Nephron (organoid): ENCODE measurements at regions not wholly inside any gene's neighbourhood (a gene's known extent, or its start where the extent isn't known, plus 50 kb on each side); places are given as distances from the start of the nearest gene placed in this dataset.

ENCODE experiments used
- H3K27ac Mint-ChIP-seq, 3 experiments: 2 replicates each; pipeline ENCODE4 v1.8.0; 2020; ENCODE audit warnings: mixed read lengths in 3 of 3, mild to moderate bottlenecking in 2 of 3, moderate library complexity in 1 of 3
- H3K27me3 Mint-ChIP-seq: 2 replicates; pipeline ENCODE4 v1.8.0; 2021; ENCODE audit warnings: low read depth, mild to moderate bottlenecking, moderate library complexity, mixed read lengths
- H3K36me3 Mint-ChIP-seq: 2 replicates; pipeline ENCODE4 v1.8.0; 2020; ENCODE audit warnings: low read depth, mixed read lengths
- H3K4me1 Mint-ChIP-seq: 2 replicates; pipeline ENCODE4 v1.8.0; 2020; ENCODE audit warnings: mixed read lengths
- H3K4me3 Mint-ChIP-seq, 3 experiments: 2 replicates each; pipeline ENCODE4 v1.8.0; 2020; ENCODE audit warnings: mild to moderate bottlenecking in 3 of 3, mixed read lengths in 3 of 3, moderate library complexity in 2 of 3
- H3K9me3 Mint-ChIP-seq: 2 replicates; pipeline ENCODE4 v1.8.0; 2020; ENCODE audit warnings: mixed read lengths
- CTCF ChIP-seq, 3 experiments: fragments of 200-600 bp; sonication (generic); IDR thresholded peaks; one replicate each; pipeline ENCODE4 v1.5.0; 2021; ENCODE audit warnings: antibody characterized with exemption in 3 of 3; ENCODE audit not compliant: unreplicated experiment in 3 of 3

GRCh38 chr5:3303777-3304176, 291.9 kb upstream of the IRX1 start:
- peak overlapping the region; percentile 43 to 84 (median 79) for H3K27ac Mint-ChIP-seq
- no peak overlapping the region for H3K4me3 Mint-ChIP-seq
- no peak for TF ChIP-seq CTCF (IDR thresholded peaks at IDR 0.05; ENCODE audit: unreplicated experiment in 3 of 3)
- H3K36me3 Mint-ChIP-seq = peaks cover 4% of the 10 kb centered on the region
- no peaks in the 10 kb centered on the region for H3K9me3 Mint-ChIP-seq
- peaks cover 15% of the 10 kb centered on the region for H3K27me3 Mint-ChIP-seq
- peaks cover 32% of the 10 kb centered on the region for H3K4me1 Mint-ChIP-seq

- no peak overlapping the region for H3K27ac Mint-ChIP-seq
- no peak for TF ChIP-seq CTCF (IDR thresholded peaks at IDR 0.05; ENCODE audit: unreplicated experiment in 3 of 3)
- H3K4me1 Mint-ChIP-seq = peaks cover 32% of the 10 kb centered on the region
- H3K4me3 Mint-ChIP-seq = no peak overlapping the region
- peaks cover 19% of the 10 kb centered on the region for H3K27me3 Mint-ChIP-seq
- H3K36me3 Mint-ChIP-seq = peaks cover 4% of the 10 kb centered on the region
- no peaks in the 10 kb centered on the region for H3K9me3 Mint-ChIP-seq
Observed at GRCh38 chr5:3302228-3302627, 293.4 kb upstream of the IRX1 start.

- Mint-ChIP-seq H3K36me3 (peaks cover 4% of the 10 kb centered on the region), H3K9me3 (no peaks in the 10 kb centered on the region), H3K27me3 (peaks cover 21% of the 10 kb centered on the region), H3K27ac (peak overlapping the region in 1 of 3 experiments; percentile 21), H3K4me3 (no peak overlapping the region), H3K4me1 (peaks cover 32% of the 10 kb centered on the region)
- no peak for TF ChIP-seq CTCF (IDR thresholded peaks at IDR 0.05; ENCODE audit: unreplicated experiment in 3 of 3)
Observed at GRCh38 chr5:3301306-3301705, 294.3 kb upstream of the IRX1 start.

- no peak for TF ChIP-seq CTCF (IDR thresholded peaks at IDR 0.05; ENCODE audit: unreplicated experiment in 3 of 3)
- H3K4me1 Mint-ChIP-seq = peaks cover 32% of the 10 kb centered on the region
- H3K27ac Mint-ChIP-seq = no peak overlapping the region
Observed at GRCh38 chr5:3300726-3301125, 294.9 kb upstream of the IRX1 start.

GRCh38 chr5:3299441-3299840, 296.2 kb upstream of the IRX1 start:
- H3K36me3 Mint-ChIP-seq = no peaks in the 10 kb centered on the region
- no peak for TF ChIP-seq CTCF (IDR thresholded peaks at IDR 0.05; ENCODE audit: unreplicated experiment in 3 of 3)
- peaks cover 32% of the 10 kb centered on the region for H3K4me1 Mint-ChIP-seq
- peaks cover 18% of the 10 kb centered on the region for H3K27me3 Mint-ChIP-seq
- H3K27ac Mint-ChIP-seq = no peak overlapping the region
- H3K9me3 Mint-ChIP-seq = peaks cover 3% of the 10 kb centered on the region
- no peak overlapping the region for H3K4me3 Mint-ChIP-seq

More at GRCh38 chr5:3300726-3301125, 294.9 kb upstream of the IRX1 start:
- Mint-ChIP-seq H3K36me3 (peaks cover 4% of the 10 kb centered on the region), H3K4me3 (no peak overlapping the region), H3K9me3 (no peaks in the 10 kb centered on the region), H3K27me3 (peaks cover 21% of the 10 kb centered on the region)

GRCh38 chr5:3297853-3298252, 297.8 kb upstream of the IRX1 start:
- no peak overlapping the region for H3K4me3 Mint-ChIP-seq
- no peaks in the 10 kb centered on the region for H3K36me3 Mint-ChIP-seq

More at GRCh38 chr5:3297853-3298252, 297.8 kb upstream of the IRX1 start:
- H3K4me1 Mint-ChIP-seq = peaks cover 19% of the 10 kb centered on the region
- TF ChIP-seq CTCF (IDR thresholded peaks at IDR 0.05; ENCODE audit: unreplicated experiment in 3 of 3) = no peak
- peaks cover 3% of the 10 kb centered on the region for H3K9me3 Mint-ChIP-seq
- no peak overlapping the region for H3K27ac Mint-ChIP-seq
- H3K27me3 Mint-ChIP-seq = peaks cover 23% of the 10 kb centered on the region
